Smooth muscle cell (in vitro differentiated cells): ENCODE measurements at regions not wholly inside any gene's neighbourhood (a gene's known extent, or its start where the extent isn't known, plus 50 kb on each side); places are given as distances from the start of the nearest gene placed in this dataset.

Source experiments
- DNase-seq: peaks from one replicate; lab custom pipeline; 2025; ENCODE audit not compliant: unreplicated experiment; lab: John Stamatoyannopoulos, UW
- H2AFZ ChIP-seq: fragments of 200-600 bp; sonication (generic); 2 replicates; pipeline ENCODE4 v1.6.0; 2016; ENCODE audit warnings: antibody characterized with exemption, low read depth, mild to moderate bottlenecking
- H3F3A ChIP-seq: fragments of 200-600 bp; sonication (generic); 2 replicates; pipeline ENCODE4 v1.6.0; 2017; ENCODE audit warnings: antibody characterized with exemption, low read depth
- H3K27ac ChIP-seq: fragments of 200-600 bp; sonication (generic); 2 replicates; pipeline ENCODE4 v1.5.1; 2016; ENCODE audit warnings: low read depth, mild to moderate bottlenecking
- H3K27me3 ChIP-seq: fragments of 200-600 bp; sonication (generic); 2 replicates; pipeline ENCODE4 v1.6.1; 2016; ENCODE audit warnings: low read depth, mild to moderate bottlenecking
- H3K36me3 ChIP-seq: fragments of 200-600 bp; sonication (generic); 2 replicates; pipeline ENCODE4 v1.5.1; 2016; ENCODE audit warnings: low read depth
- H3K4me1 ChIP-seq: fragments of 200-600 bp; sonication (generic); 2 replicates; pipeline ENCODE4 v1.5.1; 2016; ENCODE audit warnings: low read depth
- H3K4me2 ChIP-seq: fragments of 200-600 bp; sonication (generic); 2 replicates; pipeline ENCODE4 v1.6.0; 2016; ENCODE audit warnings: mild to moderate bottlenecking
- H3K4me3 ChIP-seq: fragments of 200-600 bp; sonication (generic); 2 replicates; pipeline ENCODE4 v1.5.1; 2016; ENCODE audit warnings: mild to moderate bottlenecking
- H3K79me2 ChIP-seq: fragments of 200-600 bp; sonication (generic); 2 replicates; pipeline ENCODE4 v1.6.0; 2016; ENCODE audit warnings: low read depth, mild to moderate bottlenecking
- H3K9ac ChIP-seq: fragments of 200-600 bp; sonication (generic); 2 replicates; pipeline ENCODE4 v1.6.0; 2016; ENCODE audit warnings: low read depth
- H3K9me3 ChIP-seq: fragments of 200-600 bp; sonication (generic); replicated peaks from 2 replicates; pipeline ENCODE4 v1.5.1; 2016; ENCODE audit warnings: low read depth
- H4K20me1 ChIP-seq: fragments of 200-600 bp; sonication (generic); 2 replicates; pipeline ENCODE4 v1.6.0; 2016; ENCODE audit warnings: low read depth
- WGBS: methylation state at CpG from one replicate; pipeline ENCODE4 v1.1.7; 2016; ENCODE audit warnings: low lambda C conversion rate; 5-methylcytosine and 5-hydroxymethylcytosine counted together
- TF ChIP-seq, protein P1 (sequence below): fragments of 200-600 bp; sonication (generic); IDR thresholded peaks from 2 replicates; pipeline ENCODE4 v1.5.1; 2017; ENCODE audit warnings: borderline replicate concordance, mild to moderate bottlenecking, antibody characterized with exemption; ENCODE audit not compliant: insufficient read depth, poor library complexity, severe bottlenecking

DNA sequence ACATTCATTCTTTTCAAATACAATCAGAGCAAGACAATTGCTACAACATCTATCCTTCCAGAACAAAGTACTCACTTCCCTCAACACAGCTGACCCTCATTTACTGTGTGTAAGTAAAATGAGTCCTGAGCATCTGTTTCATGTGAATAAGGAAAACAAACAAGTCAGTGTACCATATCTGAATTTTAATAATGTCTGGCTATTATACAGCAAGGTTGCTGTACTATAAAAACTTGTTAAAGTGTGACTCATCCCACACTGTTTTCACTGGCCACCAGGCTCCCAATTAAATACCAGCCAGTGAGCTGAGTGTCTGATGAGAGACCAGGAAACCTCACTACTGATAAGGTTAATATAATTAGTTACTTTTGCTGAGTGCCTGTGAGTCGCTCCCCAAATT, 339.8 kb downstream of the AGTPBP1 start:
- H4K20me1 ChIP-seq, result no peaks in the 10 kb centered on the region
- 8% methylated on average over 1 of the region's 1 CpG for WGBS
- peaks cover 5% of the 10 kb centered on the region for H3K4me1 ChIP-seq
- TF ChIP-seq, protein P1, sequence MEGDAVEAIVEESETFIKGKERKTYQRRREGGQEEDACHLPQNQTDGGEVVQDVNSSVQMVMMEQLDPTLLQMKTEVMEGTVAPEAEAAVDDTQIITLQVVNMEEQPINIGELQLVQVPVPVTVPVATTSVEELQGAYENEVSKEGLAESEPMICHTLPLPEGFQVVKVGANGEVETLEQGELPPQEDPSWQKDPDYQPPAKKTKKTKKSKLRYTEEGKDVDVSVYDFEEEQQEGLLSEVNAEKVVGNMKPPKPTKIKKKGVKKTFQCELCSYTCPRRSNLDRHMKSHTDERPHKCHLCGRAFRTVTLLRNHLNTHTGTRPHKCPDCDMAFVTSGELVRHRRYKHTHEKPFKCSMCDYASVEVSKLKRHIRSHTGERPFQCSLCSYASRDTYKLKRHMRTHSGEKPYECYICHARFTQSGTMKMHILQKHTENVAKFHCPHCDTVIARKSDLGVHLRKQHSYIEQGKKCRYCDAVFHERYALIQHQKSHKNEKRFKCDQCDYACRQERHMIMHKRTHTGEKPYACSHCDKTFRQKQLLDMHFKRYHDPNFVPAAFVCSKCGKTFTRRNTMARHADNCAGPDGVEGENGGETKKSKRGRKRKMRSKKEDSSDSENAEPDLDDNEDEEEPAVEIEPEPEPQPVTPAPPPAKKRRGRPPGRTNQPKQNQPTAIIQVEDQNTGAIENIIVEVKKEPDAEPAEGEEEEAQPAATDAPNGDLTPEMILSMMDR, result no peak
- no peaks in the 10 kb centered on the region for H3K36me3 ChIP-seq
- H2AFZ ChIP-seq, result no peak overlapping the region
- H3K4me3 ChIP-seq, result no peak overlapping the region
- no peak overlapping the region for H3K9ac ChIP-seq
- peak overlapping the region; percentile 56 for H3K4me2 ChIP-seq
- H3F3A ChIP-seq, result peaks cover 7% of the 10 kb centered on the region
- H3K79me2 ChIP-seq, result no peaks in the 10 kb centered on the region
- H3K27ac ChIP-seq, result no peak overlapping the region
- H3K27me3 ChIP-seq, result no peaks in the 10 kb centered on the region
- no peak for DNase-seq
- H3K9me3 ChIP-seq, result no peaks in the 10 kb centered on the region

DNA sequence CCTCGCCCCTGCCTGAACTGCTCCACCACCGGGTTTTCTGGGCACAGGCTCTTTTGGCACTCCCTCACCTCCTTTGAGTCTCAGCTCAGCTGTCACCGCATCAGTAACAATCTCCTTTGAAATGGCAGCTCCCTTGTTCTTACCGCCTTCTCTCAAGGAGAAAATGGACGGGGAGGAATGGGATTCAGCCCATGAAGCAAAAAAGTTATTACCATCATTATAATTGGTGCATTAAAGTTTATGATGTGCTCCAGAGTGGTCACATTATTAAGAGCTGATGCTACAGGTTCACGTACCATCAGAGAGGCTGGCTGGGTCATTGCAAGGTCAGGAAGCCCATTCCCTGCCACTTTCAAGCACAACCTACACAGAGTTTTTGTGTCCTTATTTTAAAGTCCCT, 344.7 kb downstream of the AGTPBP1 start:
- Histone ChIP-seq H3K27ac (no peak overlapping the region), H3K9ac (no peak overlapping the region), H3K36me3 (no peaks in the 10 kb centered on the region), H3K4me2 (no peak overlapping the region), H3K27me3 (peaks cover 6% of the 10 kb centered on the region), H3K79me2 (no peaks in the 10 kb centered on the region), H3K4me1 (no peaks in the 10 kb centered on the region), H2AFZ (no peak overlapping the region), H3F3A (no peaks in the 10 kb centered on the region), H4K20me1 (no peaks in the 10 kb centered on the region), H3K4me3 (no peak overlapping the region), H3K9me3 (no peaks in the 10 kb centered on the region)
- WGBS, result 94% methylated on average over 6 of the region's 6 CpGs
- TF ChIP-seq, protein P1, result no peak
- no peak for DNase-seq

DNA sequence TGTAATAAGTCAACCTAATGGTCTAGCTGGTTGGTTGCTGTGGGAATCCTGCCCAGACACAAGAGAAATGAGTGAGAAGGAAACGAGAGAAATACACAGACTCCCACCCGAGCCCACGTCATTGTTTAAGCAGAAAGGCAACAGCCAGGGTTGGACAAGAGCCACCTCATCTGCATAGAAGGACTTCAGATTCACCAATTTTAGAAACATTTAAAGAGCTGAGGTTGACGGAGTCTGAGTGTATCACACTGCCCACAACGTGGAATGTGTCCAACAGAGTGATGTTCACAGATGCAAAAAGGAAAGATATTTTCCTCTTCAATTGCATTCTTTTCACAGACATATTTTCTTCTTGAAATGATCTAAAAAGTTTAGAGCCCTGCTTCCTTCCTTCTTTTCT, 349.5 kb downstream of the AGTPBP1 start:
- H3K27ac ChIP-seq, result no peak overlapping the region
- no peaks in the 10 kb centered on the region for H4K20me1 ChIP-seq
- no peaks in the 10 kb centered on the region for H3K36me3 ChIP-seq
- H3K4me2 ChIP-seq, result no peak overlapping the region
- DNase-seq, result no peak
- TF ChIP-seq, protein P1, result no peak
- H3K9me3 ChIP-seq, result no peaks in the 10 kb centered on the region
- H3K79me2 ChIP-seq, result no peaks in the 10 kb centered on the region
- WGBS, result 63% methylated on average over 5 of the region's 5 CpGs
- H3K9ac ChIP-seq, result no peak overlapping the region
- H2AFZ ChIP-seq, result no peak overlapping the region
- peaks cover 38% of the 10 kb centered on the region for H3K27me3 ChIP-seq
- no peaks in the 10 kb centered on the region for H3F3A ChIP-seq
- H3K4me1 ChIP-seq, result no peaks in the 10 kb centered on the region
- no peak overlapping the region for H3K4me3 ChIP-seq

DNA sequence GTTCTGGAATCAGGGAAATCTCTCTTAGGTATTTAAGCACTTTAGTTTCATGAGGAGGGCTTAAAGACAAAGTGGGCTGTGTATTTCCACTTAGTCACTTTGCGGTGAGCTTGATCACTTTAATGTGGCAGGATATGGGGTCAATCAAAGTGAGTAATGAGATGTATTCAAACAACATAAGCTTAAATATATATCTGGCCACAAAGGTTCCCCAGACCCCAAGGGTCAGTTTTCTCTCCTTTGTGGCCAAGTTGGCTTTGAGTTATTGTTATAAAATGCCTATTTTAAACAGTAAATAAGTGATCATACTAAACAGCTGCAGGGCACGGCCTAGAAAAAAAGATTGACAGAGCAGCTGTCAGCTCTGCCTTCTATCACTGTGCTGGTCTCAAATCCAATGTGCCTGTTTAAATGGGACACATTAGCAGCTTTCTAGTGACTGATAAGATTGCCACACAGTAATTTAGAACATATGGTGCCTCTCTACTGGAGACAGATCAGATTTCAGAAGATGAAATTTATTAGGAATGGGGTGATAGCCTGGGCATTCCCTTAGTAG, 363.9 kb downstream of the AGTPBP1 start:
- H3K27me3 ChIP-seq, result peaks cover 53% of the 10 kb centered on the region
- no peaks in the 10 kb centered on the region for H4K20me1 ChIP-seq
- TF ChIP-seq, protein P1, result no peak
- no peaks in the 10 kb centered on the region for H3K36me3 ChIP-seq
- peak overlapping the region; percentile 51 for H3K4me2 ChIP-seq
- H2AFZ ChIP-seq, result no peak overlapping the region
- no peak overlapping the region for H3K27ac ChIP-seq
- no peak for DNase-seq
- peaks cover 17% of the 10 kb centered on the region for H3F3A ChIP-seq
- no peak overlapping the region for H3K4me3 ChIP-seq
- no peaks in the 10 kb centered on the region for H3K9me3 ChIP-seq
- WGBS, result 0% methylated on average over 2 of the region's 2 CpGs
- H3K79me2 ChIP-seq, result no peaks in the 10 kb centered on the region
- no peak overlapping the region for H3K9ac ChIP-seq
- H3K4me1 ChIP-seq, result peaks cover 3% of the 10 kb centered on the region
